GM13977 (cell line): ENCODE measurements at regions not wholly inside any gene's neighbourhood (a gene's known extent, or its start where the extent isn't known, plus 50 kb on each side); places are given as distances from the start of the nearest gene placed in this dataset.

ENCODE experiments used
- DNase-seq: peaks from one replicate; pipeline ENCODE4 v3.0.0; 2012; ENCODE audit warnings: low spot score
- in situ Hi-C: fragments of 300-500 bp; cut with MboI; formaldehyde crosslinking; loops from one replicate; pipeline ENCODE4 v1.12.0; 2022; ENCODE audit warnings: low sequenced_read_pairs, low pct_unique_long_range_greater_than_20kb, mixed read lengths, inconsistent platforms; ENCODE audit not compliant: unreplicated experiment
- TF ChIP-seq, protein P1 (sequence below): IDR thresholded peaks from 2 replicates; pipeline ENCODE4 v1.5.1; 2012; ENCODE audit warnings: mild to moderate bottlenecking, control low read depth; ENCODE audit not compliant: insufficient read depth; ENCODE audit errors: extremely low read depth, missing control alignments

DNA sequence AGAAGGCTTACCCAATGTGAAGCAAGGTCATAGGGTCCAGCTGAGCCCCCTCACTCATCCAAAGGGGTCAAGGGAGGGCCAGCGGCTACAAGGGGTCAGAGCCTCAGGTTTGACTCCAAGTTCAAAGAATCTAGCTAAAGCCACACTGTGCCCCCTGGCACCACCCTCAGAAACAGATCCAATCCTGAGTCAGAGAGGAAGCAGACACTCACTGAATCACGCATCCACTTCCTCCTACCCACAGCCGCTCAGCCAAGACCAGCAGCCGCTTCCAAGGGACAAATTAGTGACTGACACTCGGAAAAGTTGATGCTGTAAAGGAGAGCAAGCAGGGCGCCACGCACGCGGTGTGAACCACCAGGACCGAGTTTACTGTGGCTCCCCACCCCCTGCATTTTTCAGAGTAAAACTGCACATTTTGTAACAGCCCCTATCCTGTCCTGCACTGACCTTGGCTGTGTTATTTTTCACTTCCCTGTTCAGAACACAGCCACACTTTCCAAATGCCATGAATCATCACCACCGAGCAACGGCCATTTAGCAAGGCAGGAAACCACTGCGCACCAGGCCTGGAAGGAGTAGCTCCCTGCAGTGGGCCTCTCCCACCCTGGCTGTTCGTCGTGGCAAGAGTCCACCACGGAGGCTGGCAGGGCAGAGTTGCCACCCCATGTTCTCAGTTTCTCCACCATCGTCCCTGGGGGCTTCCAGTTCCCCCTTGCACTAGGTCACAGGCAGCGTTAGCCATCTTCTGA is 147.8 kb downstream of the TOMM20 start:
- in situ Hi-C loops = no loop called here
- peak; percentile 53 for DNase-seq
- TF ChIP-seq, protein P1, sequence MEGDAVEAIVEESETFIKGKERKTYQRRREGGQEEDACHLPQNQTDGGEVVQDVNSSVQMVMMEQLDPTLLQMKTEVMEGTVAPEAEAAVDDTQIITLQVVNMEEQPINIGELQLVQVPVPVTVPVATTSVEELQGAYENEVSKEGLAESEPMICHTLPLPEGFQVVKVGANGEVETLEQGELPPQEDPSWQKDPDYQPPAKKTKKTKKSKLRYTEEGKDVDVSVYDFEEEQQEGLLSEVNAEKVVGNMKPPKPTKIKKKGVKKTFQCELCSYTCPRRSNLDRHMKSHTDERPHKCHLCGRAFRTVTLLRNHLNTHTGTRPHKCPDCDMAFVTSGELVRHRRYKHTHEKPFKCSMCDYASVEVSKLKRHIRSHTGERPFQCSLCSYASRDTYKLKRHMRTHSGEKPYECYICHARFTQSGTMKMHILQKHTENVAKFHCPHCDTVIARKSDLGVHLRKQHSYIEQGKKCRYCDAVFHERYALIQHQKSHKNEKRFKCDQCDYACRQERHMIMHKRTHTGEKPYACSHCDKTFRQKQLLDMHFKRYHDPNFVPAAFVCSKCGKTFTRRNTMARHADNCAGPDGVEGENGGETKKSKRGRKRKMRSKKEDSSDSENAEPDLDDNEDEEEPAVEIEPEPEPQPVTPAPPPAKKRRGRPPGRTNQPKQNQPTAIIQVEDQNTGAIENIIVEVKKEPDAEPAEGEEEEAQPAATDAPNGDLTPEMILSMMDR = no peak

DNA sequence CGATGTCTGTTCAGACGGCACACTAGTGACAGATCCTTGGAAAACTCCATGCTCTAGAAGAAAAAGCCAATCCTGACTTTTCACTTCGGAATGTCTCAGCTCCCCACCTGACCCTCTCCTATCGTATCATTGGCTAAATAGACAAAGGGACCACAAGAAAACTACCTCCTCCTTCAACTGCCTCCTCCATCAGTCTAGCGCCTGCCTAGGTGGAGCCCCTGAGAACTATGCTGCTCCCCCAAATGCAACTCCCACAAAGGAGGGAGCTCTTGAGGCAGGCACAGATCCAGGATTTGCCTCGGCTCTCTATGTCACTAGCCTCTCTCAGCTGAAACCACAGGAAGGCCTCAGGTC is 148.4 kb downstream of the TOMM20 start:
- TF ChIP-seq, protein P1 = no peak
- in situ Hi-C loops = no loop called here
- DNase-seq = no peak

DNA sequence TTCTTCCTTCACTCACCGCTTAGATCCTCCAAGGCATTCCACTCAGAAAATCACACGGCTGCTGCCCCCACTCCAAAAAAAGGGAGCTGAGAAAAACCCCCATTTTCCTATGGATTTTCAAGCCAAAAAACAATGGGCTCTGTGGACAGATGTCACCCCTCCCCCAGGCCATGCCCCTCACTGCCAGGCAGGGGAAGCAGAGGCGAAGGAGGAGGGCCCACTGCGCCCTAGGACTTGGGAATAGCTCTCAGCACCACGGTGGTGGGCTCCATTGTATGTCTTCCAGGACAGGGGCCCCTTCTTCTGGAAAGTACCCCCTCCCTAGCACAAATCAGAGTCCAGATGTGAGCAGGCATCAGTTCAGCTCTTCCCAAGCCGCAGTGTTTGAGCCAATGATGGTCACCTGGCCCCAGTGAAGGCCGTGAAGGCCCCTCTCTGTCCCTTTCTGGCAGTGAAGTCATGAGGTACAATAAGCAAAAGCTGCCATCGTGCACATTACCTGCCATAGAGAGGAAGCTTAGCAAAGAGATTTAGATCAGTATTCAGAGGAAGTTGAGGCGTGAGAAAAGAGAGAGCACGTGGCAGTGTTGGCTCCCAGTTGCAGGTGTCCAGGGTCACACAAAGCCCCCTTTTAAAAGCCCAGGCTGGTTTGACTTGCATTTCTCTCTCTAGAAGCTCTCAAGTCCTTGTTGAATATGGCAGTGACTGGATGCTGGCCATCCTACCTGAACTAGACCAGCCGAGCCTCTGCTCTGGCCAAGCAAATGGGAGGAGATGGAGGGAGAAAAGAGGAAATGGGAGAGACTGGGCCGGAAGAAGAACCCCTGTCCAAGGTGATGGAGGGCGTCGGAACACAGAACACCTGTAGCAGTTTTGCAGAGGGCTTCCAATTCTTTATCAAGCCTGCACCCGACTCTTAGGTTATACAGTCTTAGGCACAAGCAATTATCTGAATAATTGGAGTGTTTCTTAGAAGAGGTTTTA is 149.0 kb downstream of the TOMM20 start:
- TF ChIP-seq, protein P1 = no peak
- no peak for DNase-seq
- in situ Hi-C loops = loop anchor here (10.0 kb wide), 1 partner anchor 485 kb away; no protein-coding TSS in a partner anchor

DNA sequence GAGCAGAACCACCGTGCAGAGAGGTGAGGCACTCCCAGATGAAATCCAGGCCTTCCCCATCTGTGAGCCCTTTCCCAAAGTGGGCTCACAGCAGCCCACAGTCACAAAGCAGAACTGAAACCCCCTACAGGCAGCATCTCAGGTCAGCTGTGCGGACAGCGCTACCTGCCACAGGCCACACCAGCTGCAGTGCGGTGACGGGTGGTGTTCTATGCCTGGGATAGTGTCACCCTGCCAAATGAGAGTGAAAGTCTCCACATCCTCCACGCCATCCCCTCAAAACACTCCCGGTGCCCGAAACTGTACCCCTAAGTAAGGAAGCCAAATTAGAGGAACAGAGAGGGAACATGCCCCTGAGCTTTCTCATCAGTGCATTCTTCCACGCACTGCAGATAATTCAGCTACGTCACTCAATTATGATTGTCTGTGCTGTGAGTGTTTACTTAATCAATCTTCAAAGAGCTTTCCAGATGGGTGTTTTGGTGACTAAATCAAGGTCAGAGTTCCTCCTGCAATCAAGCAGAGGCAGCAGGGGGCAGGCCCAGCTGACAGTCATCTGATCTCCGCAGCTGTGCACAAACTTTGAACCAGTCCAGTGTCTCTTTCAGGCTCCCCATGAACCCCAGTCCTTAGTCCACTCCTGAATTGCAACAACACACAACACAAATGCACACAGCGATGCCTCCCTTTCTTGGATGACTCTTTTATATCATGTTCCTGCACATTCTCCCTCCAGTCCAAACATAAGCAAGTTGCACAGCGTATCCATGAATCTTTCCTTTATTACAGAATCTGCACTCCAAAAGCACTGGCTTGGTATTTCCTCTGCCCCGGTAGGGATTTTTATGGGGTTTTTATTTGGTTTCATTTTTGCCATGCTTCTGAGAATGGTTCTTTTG is 150.0 kb downstream of the TOMM20 start:
- in situ Hi-C loops = loop anchor here (10.0 kb wide), 1 partner anchor 484 kb away; no protein-coding TSS in a partner anchor
- DNase-seq = peak; percentile 57
- TF ChIP-seq, protein P1 = peak; percentile 37

DNA sequence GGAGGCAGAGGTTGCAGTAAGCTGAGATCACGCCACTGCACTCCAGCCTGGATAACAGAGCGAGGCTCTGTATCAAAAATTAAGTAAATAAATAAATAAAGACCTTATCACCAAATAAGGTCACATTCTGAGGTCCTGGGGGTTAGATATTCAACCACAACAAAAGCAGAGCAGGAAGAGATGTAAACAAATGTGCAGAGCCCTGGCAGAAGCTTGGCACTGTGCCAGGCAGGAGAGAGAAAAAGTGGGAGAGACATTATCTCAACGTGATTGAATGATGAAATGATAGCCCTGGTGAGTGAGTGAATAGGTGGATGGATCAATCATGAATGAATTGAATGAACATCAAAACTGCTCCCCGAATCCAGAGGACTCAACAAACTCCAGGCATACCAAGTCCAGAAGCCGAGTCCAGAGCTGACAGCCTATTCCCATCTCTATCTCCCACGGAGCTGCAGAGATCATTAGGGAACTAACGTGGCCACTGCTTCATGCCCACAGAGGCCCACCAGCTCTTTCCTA is 150.7 kb downstream of the TOMM20 start:
- TF ChIP-seq, protein P1 = no peak
- DNase-seq = no peak
- in situ Hi-C loops = loop anchor here (10.0 kb wide), 1 partner anchor 483 kb away; no protein-coding TSS in a partner anchor
